Smooth muscle cell (in vitro differentiated cells): ENCODE measurements at regions not wholly inside any gene's neighbourhood (a gene's known extent, or its start where the extent isn't known, plus 50 kb on each side); places are given as distances from the start of the nearest gene placed in this dataset.
A peak's percentile ranks its signal among the peaks of the same experiment; 100 is the strongest.

Experiments
- DNase-seq: peaks from one replicate; lab custom pipeline; 2025; ENCODE audit not compliant: unreplicated experiment; lab: John Stamatoyannopoulos, UW
- H2AFZ ChIP-seq: fragments of 200-600 bp; sonication (generic); 2 replicates; pipeline ENCODE4 v1.6.0; 2016; ENCODE audit warnings: antibody characterized with exemption, low read depth, mild to moderate bottlenecking
- H3F3A ChIP-seq: fragments of 200-600 bp; sonication (generic); 2 replicates; pipeline ENCODE4 v1.6.0; 2017; ENCODE audit warnings: antibody characterized with exemption, low read depth
- H3K27ac ChIP-seq: fragments of 200-600 bp; sonication (generic); 2 replicates; pipeline ENCODE4 v1.5.1; 2016; ENCODE audit warnings: low read depth, mild to moderate bottlenecking
- H3K27me3 ChIP-seq: fragments of 200-600 bp; sonication (generic); 2 replicates; pipeline ENCODE4 v1.6.1; 2016; ENCODE audit warnings: low read depth, mild to moderate bottlenecking
- H3K36me3 ChIP-seq: fragments of 200-600 bp; sonication (generic); 2 replicates; pipeline ENCODE4 v1.5.1; 2016; ENCODE audit warnings: low read depth
- H3K4me1 ChIP-seq: fragments of 200-600 bp; sonication (generic); 2 replicates; pipeline ENCODE4 v1.5.1; 2016; ENCODE audit warnings: low read depth
- H3K4me2 ChIP-seq: fragments of 200-600 bp; sonication (generic); 2 replicates; pipeline ENCODE4 v1.6.0; 2016; ENCODE audit warnings: mild to moderate bottlenecking
- H3K4me3 ChIP-seq: fragments of 200-600 bp; sonication (generic); 2 replicates; pipeline ENCODE4 v1.5.1; 2016; ENCODE audit warnings: mild to moderate bottlenecking
- H3K79me2 ChIP-seq: fragments of 200-600 bp; sonication (generic); 2 replicates; pipeline ENCODE4 v1.6.0; 2016; ENCODE audit warnings: low read depth, mild to moderate bottlenecking
- H3K9ac ChIP-seq: fragments of 200-600 bp; sonication (generic); 2 replicates; pipeline ENCODE4 v1.6.0; 2016; ENCODE audit warnings: low read depth
- H3K9me3 ChIP-seq: fragments of 200-600 bp; sonication (generic); replicated peaks from 2 replicates; pipeline ENCODE4 v1.5.1; 2016; ENCODE audit warnings: low read depth
- H4K20me1 ChIP-seq: fragments of 200-600 bp; sonication (generic); 2 replicates; pipeline ENCODE4 v1.6.0; 2016; ENCODE audit warnings: low read depth
- CTCF ChIP-seq: fragments of 200-600 bp; sonication (generic); IDR thresholded peaks from 2 replicates; pipeline ENCODE4 v1.5.1; 2017; ENCODE audit warnings: borderline replicate concordance, mild to moderate bottlenecking, antibody characterized with exemption; ENCODE audit not compliant: insufficient read depth, poor library complexity, severe bottlenecking
- WGBS: methylation state at CpG from one replicate; pipeline ENCODE4 v1.1.7; 2016; ENCODE audit warnings: low lambda C conversion rate; 5-methylcytosine and 5-hydroxymethylcytosine counted together

- DNase-seq: no peak
- Histone ChIP-seq H3K9me3 (no peaks in the 10 kb centered on the region), H3K4me2 (no peak overlapping the region), H3K9ac (no peak overlapping the region), H4K20me1 (no peaks in the 10 kb centered on the region), H3K36me3 (no peaks in the 10 kb centered on the region), H3F3A (no peaks in the 10 kb centered on the region), H3K79me2 (no peaks in the 10 kb centered on the region), H3K27ac (no peak overlapping the region), H3K4me1 (peaks cover 12% of the 10 kb centered on the region), H3K27me3 (no peaks in the 10 kb centered on the region), H2AFZ (no peak overlapping the region), H3K4me3 (no peak overlapping the region)
- 82% methylated on average over 3 of the region's 3 CpGs for WGBS
- TF ChIP-seq CTCF: no peak
Observed at GRCh38 chr1:79380078-79380477, 373.5 kb upstream of the ADGRL4 start.

- 87% methylated on average over 1 of the region's 1 CpG for WGBS
Observed at GRCh38 chr1:79376106-79376505, 369.6 kb upstream of the ADGRL4 start.

GRCh38 chr1:79375352-79375751 lies 368.8 kb upstream of the ADGRL4 start:
- Histone ChIP-seq H3K4me1 (peaks cover 25% of the 10 kb centered on the region), H2AFZ (no peak overlapping the region), H3K27ac (no peak overlapping the region), H3F3A (no peaks in the 10 kb centered on the region), H3K4me2 (no peak overlapping the region), H3K4me3 (no peak overlapping the region), H3K9me3 (no peaks in the 10 kb centered on the region), H4K20me1 (no peaks in the 10 kb centered on the region), H3K36me3 (no peaks in the 10 kb centered on the region), H3K9ac (no peak overlapping the region), H3K79me2 (no peaks in the 10 kb centered on the region), H3K27me3 (no peaks in the 10 kb centered on the region)
- TF ChIP-seq CTCF: no peak
- no peak for DNase-seq
- WGBS: 48% methylated on average over 1 of the region's 1 CpG

More at GRCh38 chr1:79376106-79376505, 369.6 kb upstream of the ADGRL4 start:
- no peaks in the 10 kb centered on the region for H3K9me3 ChIP-seq
- no peak overlapping the region for H3K27ac ChIP-seq
- H3K36me3 ChIP-seq: no peaks in the 10 kb centered on the region
- peaks cover 25% of the 10 kb centered on the region for H3K4me1 ChIP-seq
- H3K27me3 ChIP-seq: no peaks in the 10 kb centered on the region
- H2AFZ ChIP-seq: peak overlapping the region; percentile 7
- H3K4me2 ChIP-seq: no peak overlapping the region
- no peaks in the 10 kb centered on the region for H3F3A ChIP-seq
- H3K4me3 ChIP-seq: no peak overlapping the region
- no peaks in the 10 kb centered on the region for H3K79me2 ChIP-seq
- no peak for DNase-seq
- no peaks in the 10 kb centered on the region for H4K20me1 ChIP-seq
- no peak overlapping the region for H3K9ac ChIP-seq
- TF ChIP-seq CTCF: no peak

- H4K20me1 ChIP-seq: no peaks in the 10 kb centered on the region
- no peak overlapping the region for H3K9ac ChIP-seq
- no peak overlapping the region for H3K4me2 ChIP-seq
- no peaks in the 10 kb centered on the region for H3K27me3 ChIP-seq
- DNase-seq: no peak
- H3K27ac ChIP-seq: no peak overlapping the region
- no peak for TF ChIP-seq CTCF
- WGBS: 68% methylated on average over 1 of the region's 1 CpG
- no peaks in the 10 kb centered on the region for H3K79me2 ChIP-seq
- no peak overlapping the region for H2AFZ ChIP-seq
- H3K4me1 ChIP-seq: peaks cover 25% of the 10 kb centered on the region
- H3F3A ChIP-seq: no peaks in the 10 kb centered on the region
- H3K36me3 ChIP-seq: no peaks in the 10 kb centered on the region
- no peak overlapping the region for H3K4me3 ChIP-seq
- no peaks in the 10 kb centered on the region for H3K9me3 ChIP-seq
Observed at GRCh38 chr1:79374397-79374796, 367.9 kb upstream of the ADGRL4 start.
